Neural progenitor cell (in vitro differentiated cells): ENCODE measurements at regions not wholly inside any gene's neighbourhood (a gene's known extent, or its start where the extent isn't known, plus 50 kb on each side); places are given as distances from the start of the nearest gene placed in this dataset.
A peak's percentile ranks its signal among the peaks of the same experiment; 100 is the strongest.

Experiments used
- DNase-seq: peaks from one replicate; pipeline ENCODE4 v3.0.0-alpha.2; 2016; ENCODE audit warnings: low spot score
- H2AFZ ChIP-seq: fragments of 200-600 bp; sonication (generic); replicated peaks from 2 replicates; pipeline ENCODE4 v1.6.1; 2016; ENCODE audit warnings: antibody characterized with exemption
- H3F3A ChIP-seq: fragments of 200-600 bp; sonication (generic); 2 replicates; pipeline ENCODE4 v1.6.1; 2016; ENCODE audit warnings: antibody characterized with exemption, low read depth
- H3K27ac ChIP-seq: fragments of 200-600 bp; sonication (generic); 2 replicates; pipeline ENCODE4 v1.5.1; 2016; ENCODE audit warnings: mild to moderate bottlenecking
- H3K27me3 ChIP-seq: fragments of 200-600 bp; sonication (generic); 2 replicates; pipeline ENCODE4 v1.6.1; 2016; ENCODE audit warnings: mild to moderate bottlenecking, moderate library complexity
- H3K36me3 ChIP-seq: fragments of 200-600 bp; sonication (generic); 2 replicates; pipeline ENCODE4 v1.5.1; 2016
- H3K4me1 ChIP-seq: fragments of 200-600 bp; sonication (generic); 2 replicates; pipeline ENCODE4 v1.6.1; 2016; ENCODE audit warnings: mixed run types
- H3K4me2 ChIP-seq: fragments of 200-600 bp; sonication (generic); 2 replicates; pipeline ENCODE4 v1.6.1; 2016
- H3K4me3 ChIP-seq: fragments of 200-600 bp; sonication (generic); 2 replicates; pipeline ENCODE4 v1.5.1; 2016
- H3K79me2 ChIP-seq: fragments of 200-600 bp; sonication (generic); 2 replicates; pipeline ENCODE4 v1.6.1; 2016; ENCODE audit warnings: low read depth
- H3K9ac ChIP-seq: fragments of 200-600 bp; sonication (generic); 2 replicates; pipeline ENCODE4 v1.6.1; 2016
- H3K9me3 ChIP-seq: fragments of 200-600 bp; sonication (generic); 2 replicates; pipeline ENCODE4 v1.5.1; 2016; ENCODE audit warnings: low read depth
- H4K20me1 ChIP-seq: fragments of 200-600 bp; sonication (generic); 2 replicates; pipeline ENCODE4 v1.6.1; 2016; ENCODE audit warnings: low read depth
- H3K27ac Mint-ChIP-seq: 3 replicates; pipeline ENCODE4 v1.8.0; 2021; ENCODE audit warnings: mixed read lengths
- H3K27me3 Mint-ChIP-seq: 2 replicates; pipeline ENCODE4 v1.8.0; 2022; ENCODE audit warnings: low read depth, mild to moderate bottlenecking, inconsistent platforms, moderate library complexity, mixed read lengths; ENCODE audit not compliant: insufficient read depth
- H3K36me3 Mint-ChIP-seq: 3 replicates; pipeline ENCODE4 v1.8.0; 2021; ENCODE audit warnings: mixed read lengths
- H3K4me1 Mint-ChIP-seq: 3 replicates; pipeline ENCODE4 v1.8.0; 2021; ENCODE audit warnings: mixed read lengths
- H3K4me3 Mint-ChIP-seq: 3 replicates; pipeline ENCODE4 v1.8.0; 2021; ENCODE audit warnings: mild to moderate bottlenecking, moderate library complexity, mixed read lengths
- H3K9me3 Mint-ChIP-seq: 3 replicates; pipeline ENCODE4 v1.8.0; 2020; ENCODE audit warnings: mixed read lengths
- EZH2 ChIP-seq: fragments of 200-600 bp; sonication (generic); IDR thresholded peaks from 2 replicates; pipeline ENCODE4 v1.6.1; 2017; ENCODE audit warnings: antibody characterized with exemption, mild to moderate bottlenecking, moderate library complexity
- EZH2phosphoT487 ChIP-seq: fragments of 200-600 bp; sonication (generic); IDR thresholded peaks from 2 replicates; pipeline ENCODE4 v1.6.1; 2017; ENCODE audit warnings: antibody characterized with exemption
- TF ChIP-seq, protein P1 (sequence below): fragments of 200-600 bp; sonication (generic); IDR thresholded peaks from 2 replicates; pipeline ENCODE4 v1.5.1; 2017; ENCODE audit warnings: antibody characterized with exemption, mild to moderate bottlenecking

GRCh38 chr11:106461148-106461691 is 383.8 kb downstream of the AASDHPPT start:
- Histone ChIP-seq H3F3A (peaks cover 5% of the 10 kb centered on the region), H3K27ac (no peak overlapping the region), H3K4me3 (no peak overlapping the region), H3K4me1 (peaks cover 28% of the 10 kb centered on the region), H3K4me2 (no peak overlapping the region), H3K27me3 (no peaks in the 10 kb centered on the region), H3K79me2 (no peaks in the 10 kb centered on the region), H4K20me1 (no peaks in the 10 kb centered on the region), H2AFZ (no peak overlapping the region), H3K36me3 (no peaks in the 10 kb centered on the region), H3K9ac (no peak overlapping the region), H3K9me3 (no peaks in the 10 kb centered on the region)
- no peak overlapping the region for H3K4me3 Mint-ChIP-seq
- H3K36me3 Mint-ChIP-seq = no peaks in the 10 kb centered on the region
- DNase-seq = no peak
- peaks cover 29% of the 10 kb centered on the region for H3K4me1 Mint-ChIP-seq
- H3K27ac Mint-ChIP-seq = no peak overlapping the region
- H3K27me3 Mint-ChIP-seq = peaks cover 3% of the 10 kb centered on the region
- no peak for TF ChIP-seq EZH2
- TF ChIP-seq, protein P1, sequence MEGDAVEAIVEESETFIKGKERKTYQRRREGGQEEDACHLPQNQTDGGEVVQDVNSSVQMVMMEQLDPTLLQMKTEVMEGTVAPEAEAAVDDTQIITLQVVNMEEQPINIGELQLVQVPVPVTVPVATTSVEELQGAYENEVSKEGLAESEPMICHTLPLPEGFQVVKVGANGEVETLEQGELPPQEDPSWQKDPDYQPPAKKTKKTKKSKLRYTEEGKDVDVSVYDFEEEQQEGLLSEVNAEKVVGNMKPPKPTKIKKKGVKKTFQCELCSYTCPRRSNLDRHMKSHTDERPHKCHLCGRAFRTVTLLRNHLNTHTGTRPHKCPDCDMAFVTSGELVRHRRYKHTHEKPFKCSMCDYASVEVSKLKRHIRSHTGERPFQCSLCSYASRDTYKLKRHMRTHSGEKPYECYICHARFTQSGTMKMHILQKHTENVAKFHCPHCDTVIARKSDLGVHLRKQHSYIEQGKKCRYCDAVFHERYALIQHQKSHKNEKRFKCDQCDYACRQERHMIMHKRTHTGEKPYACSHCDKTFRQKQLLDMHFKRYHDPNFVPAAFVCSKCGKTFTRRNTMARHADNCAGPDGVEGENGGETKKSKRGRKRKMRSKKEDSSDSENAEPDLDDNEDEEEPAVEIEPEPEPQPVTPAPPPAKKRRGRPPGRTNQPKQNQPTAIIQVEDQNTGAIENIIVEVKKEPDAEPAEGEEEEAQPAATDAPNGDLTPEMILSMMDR = no peak
- no peak for TF ChIP-seq EZH2phosphoT487
- H3K9me3 Mint-ChIP-seq = no peaks in the 10 kb centered on the region

DNA sequence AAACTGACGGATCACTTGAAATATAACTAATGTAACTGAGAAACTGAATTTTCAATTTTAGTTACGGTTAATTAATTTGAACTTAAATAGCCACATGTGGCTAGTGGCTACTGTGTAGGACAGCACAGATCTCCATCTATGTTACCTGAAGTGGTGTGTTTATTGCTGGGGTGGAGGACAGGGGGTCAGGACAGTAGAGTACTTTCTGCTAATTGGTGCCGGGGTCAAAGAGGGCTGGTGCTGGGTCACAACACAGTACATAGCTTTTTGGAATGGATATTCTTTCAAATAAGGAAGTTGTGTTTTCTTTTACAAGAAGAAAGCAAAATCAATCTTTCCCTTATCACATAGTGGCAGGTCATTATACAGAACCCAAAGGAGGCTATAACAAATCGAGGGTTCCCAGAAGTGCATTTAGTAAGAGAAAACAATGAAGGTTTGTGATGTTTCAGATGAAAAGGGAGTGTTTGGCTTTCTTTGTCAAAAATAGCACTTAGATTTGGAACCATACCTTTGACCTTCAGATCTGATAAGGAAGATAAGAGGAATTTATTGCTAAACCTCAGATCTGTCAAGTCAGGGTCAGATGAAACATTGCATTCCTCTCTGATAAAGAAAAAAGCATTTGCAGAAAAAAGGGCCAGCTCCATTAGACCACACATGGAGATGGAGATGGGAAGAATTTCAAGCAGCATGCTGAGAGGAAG is 384.5 kb downstream of the AASDHPPT start:
- Histone ChIP-seq H2AFZ (no peak overlapping the region), H3K4me3 (no peak overlapping the region), H3F3A (peaks cover 5% of the 10 kb centered on the region), H4K20me1 (no peaks in the 10 kb centered on the region), H3K36me3 (no peaks in the 10 kb centered on the region), H3K79me2 (no peaks in the 10 kb centered on the region), H3K27ac (no peak overlapping the region), H3K27me3 (no peaks in the 10 kb centered on the region), H3K9me3 (no peaks in the 10 kb centered on the region), H3K4me1 (peaks cover 36% of the 10 kb centered on the region), H3K9ac (no peak overlapping the region), H3K4me2 (peak overlapping the region; percentile 49)
- no peaks in the 10 kb centered on the region for H3K9me3 Mint-ChIP-seq
- no peaks in the 10 kb centered on the region for H3K36me3 Mint-ChIP-seq
- peak; percentile 8 for DNase-seq
- peaks cover 3% of the 10 kb centered on the region for H3K27me3 Mint-ChIP-seq
- no peak overlapping the region for H3K4me3 Mint-ChIP-seq
- TF ChIP-seq EZH2 = no peak
- TF ChIP-seq, protein P1 = no peak
- no peak for TF ChIP-seq EZH2phosphoT487
- no peak overlapping the region for H3K27ac Mint-ChIP-seq
- H3K4me1 Mint-ChIP-seq = peaks cover 27% of the 10 kb centered on the region

GRCh38 chr11:106463154-106463553 is 385.7 kb downstream of the AASDHPPT start:
- Mint-ChIP-seq H3K4me3 (no peak overlapping the region), H3K27me3 (peaks cover 3% of the 10 kb centered on the region), H3K9me3 (no peaks in the 10 kb centered on the region), H3K27ac (no peak overlapping the region), H3K36me3 (no peaks in the 10 kb centered on the region), H3K4me1 (peaks cover 34% of the 10 kb centered on the region)
- peaks cover 48% of the 10 kb centered on the region for H3K4me1 ChIP-seq
- peak overlapping the region; percentile 49 for H3K4me2 ChIP-seq
- H3K9ac ChIP-seq = no peak overlapping the region
- H3K79me2 ChIP-seq = no peaks in the 10 kb centered on the region
- H3K36me3 ChIP-seq = no peaks in the 10 kb centered on the region
- TF ChIP-seq EZH2 = no peak
- peak; percentile 35 for TF ChIP-seq EZH2phosphoT487
- H3K9me3 ChIP-seq = no peaks in the 10 kb centered on the region
- H3F3A ChIP-seq = peaks cover 5% of the 10 kb centered on the region
- H4K20me1 ChIP-seq = no peaks in the 10 kb centered on the region
- peak; percentile 33 for DNase-seq
- no peak overlapping the region for H3K4me3 ChIP-seq
- no peak overlapping the region for H3K27ac ChIP-seq
- H2AFZ ChIP-seq = no peak overlapping the region
- H3K27me3 ChIP-seq = no peaks in the 10 kb centered on the region

- no peaks in the 10 kb centered on the region for H3K79me2 ChIP-seq
- H2AFZ ChIP-seq = no peak overlapping the region
- no peaks in the 10 kb centered on the region for H3K36me3 Mint-ChIP-seq
- H3K36me3 ChIP-seq = no peaks in the 10 kb centered on the region
- H3K4me1 ChIP-seq = peaks cover 54% of the 10 kb centered on the region
- H3K4me3 Mint-ChIP-seq = no peak overlapping the region
- H3K27ac ChIP-seq = no peak overlapping the region
- H3K27me3 Mint-ChIP-seq = peaks cover 3% of the 10 kb centered on the region
- no peaks in the 10 kb centered on the region for H3K9me3 ChIP-seq
- peaks cover 37% of the 10 kb centered on the region for H3K4me1 Mint-ChIP-seq
- no peak overlapping the region for H3K9ac ChIP-seq
- H3K9me3 Mint-ChIP-seq = no peaks in the 10 kb centered on the region
- no peaks in the 10 kb centered on the region for H4K20me1 ChIP-seq
- H3K4me3 ChIP-seq = no peak overlapping the region
- H3K27me3 ChIP-seq = no peaks in the 10 kb centered on the region
- H3K27ac Mint-ChIP-seq = no peak overlapping the region
- peaks cover 5% of the 10 kb centered on the region for H3F3A ChIP-seq
- H3K4me2 ChIP-seq = peak overlapping the region; percentile 49
- TF ChIP-seq EZH2 = no peak
- no peak for DNase-seq
Measured at GRCh38 chr11:106463796-106464201, 386.3 kb downstream of the AASDHPPT start.
